NCI-H510A treated with DMSO at 0.1 percent for 48 hours (cell line): ENCODE measurements at regions not wholly inside any gene's neighbourhood (a gene's known extent, or its start where the extent isn't known, plus 50 kb on each side); places are given as distances from the start of the nearest gene placed in this dataset.
"Not testable (repeated sequence)": the region's sequence is repeated elsewhere in the genome, so short reads cannot be mapped to it uniquely, and the experiment has no call there.

Experiments used
- DNase-seq: peaks from one replicate; lab custom pipeline; 2025; lab: John Stamatoyannopoulos, UW

DNA sequence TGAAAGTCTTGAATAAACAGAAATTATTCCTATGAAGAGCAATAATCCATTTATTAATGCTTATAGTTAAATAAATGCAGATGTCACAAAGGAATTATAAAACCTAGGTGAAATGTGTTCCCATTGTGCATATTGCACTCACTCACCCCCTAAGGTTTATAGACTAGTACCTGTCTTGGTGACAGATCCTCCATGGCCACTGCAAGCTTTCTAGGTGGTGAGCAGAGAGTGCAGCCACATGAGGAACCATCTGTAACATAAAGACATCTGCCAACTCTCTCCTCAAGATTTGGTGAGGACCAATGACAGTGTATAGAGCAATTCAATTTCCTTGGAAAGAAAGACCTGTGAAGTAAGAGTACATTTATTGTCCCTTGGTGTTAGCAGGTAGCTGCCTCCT, 616.4 kb downstream of the CENPC start:
- DNase-seq, result not testable (repeated sequence)

DNA sequence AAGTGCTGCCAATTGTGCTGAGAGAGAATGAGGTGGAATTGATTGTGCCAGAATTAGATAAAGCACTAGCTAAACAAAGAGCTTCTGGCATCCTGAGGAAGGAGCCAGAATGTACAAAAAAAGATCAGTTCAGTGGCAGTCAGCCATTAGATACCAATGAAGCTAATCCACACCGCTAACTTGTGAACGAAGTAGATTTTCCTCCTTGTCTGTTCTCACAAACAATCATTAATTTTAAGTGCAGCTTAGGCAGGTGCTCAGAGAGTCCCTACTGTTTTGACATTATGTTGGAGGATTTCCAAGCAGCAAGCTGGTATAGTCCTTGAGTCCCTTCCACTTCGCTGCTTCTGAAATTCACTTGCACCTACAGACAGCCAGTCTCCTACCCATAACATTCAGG, 617.4 kb downstream of the CENPC start:
- DNase-seq, result peak; percentile 82

DNA sequence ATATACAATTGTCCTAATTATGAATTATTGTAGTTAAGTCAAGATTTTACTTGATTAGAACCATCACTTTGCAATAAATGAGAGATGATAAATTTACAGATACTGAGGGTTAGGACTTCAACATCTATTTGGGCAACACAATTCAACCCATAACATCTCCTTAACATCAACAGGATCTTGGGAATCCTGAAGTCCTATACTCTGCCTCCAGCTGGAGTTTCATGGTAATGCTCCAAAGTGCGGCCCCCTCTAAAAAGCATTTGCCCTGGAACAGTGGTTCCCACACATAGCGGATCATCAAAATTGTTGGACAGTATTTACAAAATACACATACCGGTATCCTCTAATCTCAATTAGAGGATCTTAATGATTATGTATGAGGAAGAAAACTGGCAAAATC, 618.6 kb downstream of the CENPC start:
- no peak for DNase-seq

GRCh38 chr4:66923081-66923865, 622.0 kb downstream of the CENPC start:
- no peak for DNase-seq

DNA sequence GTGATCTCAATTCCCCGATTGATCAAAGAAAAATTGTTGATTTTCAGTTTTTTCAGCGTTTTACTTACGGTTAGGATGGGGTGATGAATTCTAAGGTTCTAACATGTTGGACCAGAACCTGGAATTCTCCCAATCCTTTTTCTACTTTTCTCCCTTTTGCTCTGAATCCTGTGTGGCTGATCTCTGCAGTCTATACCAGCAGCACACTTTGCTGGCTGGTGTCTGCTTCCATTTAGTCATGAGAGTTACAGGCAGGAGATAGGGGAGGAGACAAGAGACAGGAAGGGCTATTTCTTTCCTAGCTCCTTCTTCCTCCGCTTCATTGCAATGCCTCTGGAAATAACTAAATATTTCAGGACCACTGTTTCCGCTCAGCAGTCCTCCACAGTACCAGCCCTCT, 623.9 kb downstream of the CENPC start:
- DNase-seq, result no peak

DNA sequence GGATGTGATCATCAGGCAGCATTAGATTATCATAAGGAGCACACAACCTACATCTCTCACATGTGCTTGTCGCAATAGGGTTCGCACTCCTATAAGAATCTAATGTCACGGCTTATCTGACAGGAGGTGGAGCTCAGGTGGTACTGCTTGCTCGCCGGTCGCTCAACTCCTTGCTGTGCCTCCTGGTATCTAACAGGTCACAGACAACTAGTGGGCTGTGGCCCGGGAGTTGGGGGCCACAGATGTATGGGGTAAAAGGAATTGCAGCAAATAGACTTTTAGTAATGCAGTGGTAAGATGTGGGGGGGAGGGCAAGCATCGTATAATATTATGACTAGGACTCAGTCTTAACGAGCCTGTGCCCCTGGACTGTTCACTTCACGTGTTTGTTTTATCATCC, 624.8 kb downstream of the CENPC start:
- no peak for DNase-seq

DNA sequence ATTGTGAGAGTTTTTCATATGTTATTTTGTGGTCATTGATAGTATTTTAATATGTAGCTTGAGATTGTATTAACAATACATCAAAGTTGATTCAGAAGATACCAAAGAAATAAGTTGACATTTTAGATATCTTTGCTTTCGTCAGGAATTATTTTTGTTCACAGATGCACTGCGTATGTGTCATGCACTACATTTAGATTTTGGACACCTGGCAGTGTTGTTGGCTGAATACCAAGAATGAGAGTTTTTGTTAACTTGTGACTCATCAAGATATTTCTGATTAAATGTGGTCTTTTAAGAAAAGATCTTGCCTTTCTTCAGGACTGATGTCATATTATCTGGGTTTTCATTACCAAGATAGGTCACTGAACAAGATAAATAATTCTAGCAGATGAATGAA, 633.4 kb downstream of the CENPC start:
- no peak for DNase-seq

DNA sequence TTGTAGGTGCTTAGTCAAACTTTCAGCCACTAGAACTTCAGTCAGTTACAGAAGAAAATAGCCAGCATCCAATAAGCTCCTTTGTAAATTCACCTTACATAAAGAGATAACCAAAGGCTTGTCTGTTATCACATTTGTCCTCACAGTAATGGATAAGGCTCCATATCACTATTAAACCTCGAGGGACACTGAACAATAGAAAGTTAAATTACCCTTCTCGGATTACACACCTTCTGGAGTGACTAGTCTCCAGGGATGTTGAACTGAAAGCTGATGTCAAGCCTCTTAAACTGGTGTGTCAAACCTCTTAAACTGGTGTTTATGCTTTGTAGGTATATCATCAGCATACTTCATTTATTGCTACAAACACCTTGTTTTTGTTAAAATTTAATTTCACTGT, 639.0 kb downstream of the CENPC start:
- DNase-seq, result peak; percentile 95

- no peak for DNase-seq
Measured at GRCh38 chr4:66899422-66900065, 645.8 kb downstream of the CENPC start.

- DNase-seq, result no peak
Measured at GRCh38 chr4:66893807-66894206, 651.5 kb downstream of the CENPC start.

DNA sequence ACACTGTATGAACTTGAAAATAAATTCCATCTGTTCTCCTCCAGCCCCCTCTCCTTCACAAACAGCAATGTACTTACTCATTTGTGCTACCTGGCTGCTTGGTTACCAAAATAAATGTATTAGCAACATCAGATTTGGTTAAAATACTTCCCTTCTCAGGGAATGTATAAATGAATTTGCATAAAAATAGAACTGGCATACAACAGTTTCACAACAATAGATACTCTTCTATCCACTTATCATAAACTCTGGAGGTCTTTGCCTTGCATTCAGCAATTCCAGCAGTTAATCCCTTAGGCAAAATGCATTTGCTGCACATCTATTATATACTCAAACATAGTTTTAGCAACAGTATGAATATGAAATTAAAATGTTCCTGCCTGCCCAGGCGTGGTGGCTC, 658.2 kb downstream of the CENPC start:
- DNase-seq, result no peak

DNA sequence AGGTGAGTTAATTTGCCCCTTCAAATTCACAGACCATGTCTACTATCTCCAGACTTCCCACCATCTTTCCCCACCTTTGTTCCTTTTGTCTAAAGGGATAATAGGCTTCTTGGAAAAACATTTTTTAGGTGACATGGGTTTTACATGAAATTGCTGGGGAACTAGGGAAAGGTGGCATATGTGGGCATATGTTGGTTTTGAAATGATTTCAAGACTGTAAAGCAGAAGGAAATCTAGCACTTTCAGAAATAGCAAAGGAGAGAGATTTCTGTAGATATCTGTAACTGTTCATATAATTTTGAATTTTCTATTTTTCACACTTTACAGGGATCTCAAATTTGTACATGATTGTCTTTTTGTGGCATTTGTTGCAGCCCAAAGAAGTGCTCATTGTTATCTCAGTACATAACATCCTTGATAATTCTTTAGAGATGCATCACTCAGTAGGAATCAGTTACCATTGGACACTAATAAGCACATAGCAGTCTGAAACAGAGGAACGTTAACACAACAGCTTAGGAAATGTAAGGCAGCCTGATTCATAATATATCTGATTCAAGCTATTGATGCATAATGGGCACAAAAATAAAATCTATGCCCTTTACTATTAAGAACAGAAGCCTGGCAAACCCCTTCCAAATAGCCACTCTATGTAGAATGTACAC, 659.7 kb downstream of the CENPC start:
- no peak for DNase-seq

- DNase-seq, result no peak
Measured at GRCh38 chr4:66876946-66877345, 668.4 kb downstream of the CENPC start.

GRCh38 chr4:66872661-66873060, 672.6 kb downstream of the CENPC start:
- DNase-seq, result no peak

DNA sequence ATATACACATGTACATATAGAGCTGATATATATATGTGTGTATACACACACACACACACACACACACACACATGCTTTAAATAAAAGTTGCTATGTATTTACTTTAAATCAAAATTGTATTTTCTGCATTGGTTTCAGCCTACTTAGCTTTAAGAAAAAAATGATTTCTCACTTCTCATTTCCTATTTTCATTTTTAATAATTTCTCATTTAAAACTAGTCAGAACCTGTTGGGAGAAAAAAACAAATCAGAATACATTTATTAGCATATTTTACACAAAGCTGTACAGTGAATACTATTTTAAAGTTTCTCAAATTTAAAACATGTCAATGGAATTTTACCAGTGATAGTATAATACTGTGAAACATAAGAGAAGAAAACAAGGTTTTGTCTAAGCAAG, 681.8 kb downstream of the CENPC start:
- DNase-seq, result no peak

DNA sequence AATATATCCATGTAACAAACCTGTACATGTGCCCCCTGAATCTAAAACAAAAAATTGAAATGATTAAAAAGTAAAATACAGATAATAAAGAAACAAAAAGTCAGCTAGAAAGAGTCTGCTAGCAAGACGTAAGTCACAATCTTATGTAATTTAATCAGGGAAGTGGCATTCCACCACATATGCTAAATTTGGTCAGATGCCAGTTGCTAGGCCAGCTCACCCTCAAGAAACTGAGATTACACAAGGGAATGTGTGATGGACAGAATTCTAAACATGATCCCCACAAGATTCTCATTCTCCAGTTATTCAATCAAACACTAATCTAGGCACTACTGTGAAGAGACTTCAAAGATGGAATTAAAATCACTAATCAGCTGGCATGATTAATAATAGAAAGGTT, 689.3 kb downstream of the CENPC start:
- DNase-seq, result no peak

- no peak for DNase-seq
Measured at GRCh38 chr4:66853845-66854244, 691.5 kb downstream of the CENPC start.

- no peak for DNase-seq
Measured at GRCh38 chr4:66852843-66853242, 692.5 kb downstream of the CENPC start.

DNA sequence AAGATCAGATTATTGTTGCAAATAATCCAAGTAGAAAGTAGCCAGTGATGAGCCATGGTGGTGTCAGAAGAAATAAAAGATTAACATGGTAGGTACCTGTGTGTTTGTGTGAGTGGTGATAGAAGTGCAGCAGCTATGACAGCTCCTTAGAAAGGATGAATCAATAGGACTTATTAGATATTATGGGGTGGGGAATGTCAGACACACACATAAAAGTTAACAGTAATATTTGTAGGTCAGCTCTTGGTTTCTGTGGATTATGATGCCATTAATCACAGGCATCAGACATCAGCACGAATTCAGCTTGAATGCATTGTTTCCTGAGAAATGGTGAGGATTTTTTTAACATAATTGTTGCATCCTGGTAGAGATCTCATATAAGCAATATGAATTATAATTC, 695.7 kb downstream of the CENPC start:
- DNase-seq, result no peak

GRCh38 chr4:66842724-66843088, 702.6 kb downstream of the CENPC start:
- no peak for DNase-seq

DNA sequence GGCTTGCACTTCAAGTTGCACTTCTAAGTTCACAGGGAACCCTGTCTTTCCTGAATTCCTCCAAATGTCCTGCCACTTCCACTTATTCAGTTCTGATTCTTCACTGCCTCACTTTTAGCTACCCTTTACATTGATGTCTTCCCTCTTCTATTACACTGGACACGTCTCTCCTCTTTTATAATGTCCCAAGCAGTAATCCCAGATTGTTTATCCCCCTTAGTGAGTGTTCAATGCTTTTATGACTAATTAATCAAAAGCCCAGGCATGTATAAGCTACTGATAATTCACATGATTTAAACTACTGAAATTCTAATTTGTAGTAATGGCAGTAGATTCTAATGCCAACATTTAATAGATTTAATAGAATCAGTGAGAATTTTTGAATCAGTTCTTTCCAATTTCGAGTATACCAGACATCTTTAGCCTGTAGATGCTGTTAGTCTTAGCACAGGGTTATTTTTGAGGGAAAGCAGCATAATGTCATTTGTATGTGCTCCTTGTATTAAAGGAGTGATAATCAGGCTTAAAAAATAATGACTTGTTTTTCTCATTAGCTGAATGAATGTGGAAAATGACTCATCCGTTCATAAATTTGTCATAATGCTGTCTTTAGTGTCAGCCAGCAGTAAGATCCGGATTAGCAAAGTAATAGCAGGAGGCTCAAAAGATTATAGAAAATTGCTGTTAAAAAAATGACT, 703.1 kb downstream of the CENPC start:
- DNase-seq, result no peak

DNA sequence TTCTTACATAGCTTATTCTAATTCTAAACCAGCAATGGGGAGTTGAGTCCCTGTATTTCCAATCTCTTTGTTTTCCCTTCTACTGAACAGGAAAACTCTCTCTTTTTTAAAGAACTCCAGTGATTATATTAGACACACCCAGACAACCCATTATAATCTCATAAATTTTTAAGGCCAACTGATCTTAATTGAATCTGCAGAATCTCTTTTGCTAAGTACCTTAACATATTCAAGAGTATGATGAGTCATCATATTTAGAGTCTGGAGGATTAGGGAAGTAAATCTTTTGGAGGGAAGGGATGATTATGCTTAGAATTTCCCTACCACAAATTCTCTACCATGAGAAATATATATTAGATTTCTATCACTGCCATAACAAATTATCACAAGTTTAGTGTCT, 705.1 kb downstream of the CENPC start:
- no peak for DNase-seq
